ENCODE measurements at regions not wholly inside any gene's neighbourhood (a gene's known extent, or its start where the extent isn't known, plus 50 kb on each side); places are given as distances from the start of the nearest gene placed in this dataset.

GRCh38 chr6:47924001-47924400, 142.2 kb downstream of the OPN5 start:
- DNase-seq, result no peak

GRCh38 chr6:47922391-47922790, 140.6 kb downstream of the OPN5 start:
- DNase-seq, result peak; percentile 15

GRCh38 chr6:47919875-47920274, 138.0 kb downstream of the OPN5 start:
- DNase-seq, result no peak

- no peak for DNase-seq
Observed at GRCh38 chr6:47917811-47918210, 136.0 kb downstream of the OPN5 start.

- no peak for DNase-seq
Observed at GRCh38 chr6:47917202-47917601, 135.4 kb downstream of the OPN5 start.

GRCh38 chr6:47915017-47915416, 133.2 kb downstream of the OPN5 start:
- no peak for DNase-seq

GRCh38 chr6:47908271-47908670, 126.4 kb downstream of the OPN5 start:
- DNase-seq, result no peak

GRCh38 chr6:47905717-47906116, 123.9 kb downstream of the OPN5 start:
- no peak for DNase-seq

- DNase-seq, result no peak
Observed at GRCh38 chr6:47897247-47897646, 115.4 kb downstream of the OPN5 start.

GRCh38 chr6:47890326-47890875, 108.6 kb downstream of the OPN5 start:
- no peak for DNase-seq

- DNase-seq, result no peak
Observed at GRCh38 chr6:47879015-47879414, 97.2 kb downstream of the OPN5 start.

All from hindlimb muscle (tissue), 1 donor.